MV-4-11 (cell line): ENCODE measurements at regions not wholly inside any gene's neighbourhood (a gene's known extent, or its start where the extent isn't known, plus 50 kb on each side); places are given as distances from the start of the nearest gene placed in this dataset.

Experiments used
- DNase-seq: peaks from one replicate; lab custom pipeline; 2025; lab: John Stamatoyannopoulos, UW

- DNase-seq: no peak
Observed at GRCh38 chr1:36542962-36543515, 60.3 kb upstream of the CSF3R start.

GRCh38 chr1:36542024-36542961, 59.6 kb upstream of the CSF3R start:
- no peak for DNase-seq

DNA sequence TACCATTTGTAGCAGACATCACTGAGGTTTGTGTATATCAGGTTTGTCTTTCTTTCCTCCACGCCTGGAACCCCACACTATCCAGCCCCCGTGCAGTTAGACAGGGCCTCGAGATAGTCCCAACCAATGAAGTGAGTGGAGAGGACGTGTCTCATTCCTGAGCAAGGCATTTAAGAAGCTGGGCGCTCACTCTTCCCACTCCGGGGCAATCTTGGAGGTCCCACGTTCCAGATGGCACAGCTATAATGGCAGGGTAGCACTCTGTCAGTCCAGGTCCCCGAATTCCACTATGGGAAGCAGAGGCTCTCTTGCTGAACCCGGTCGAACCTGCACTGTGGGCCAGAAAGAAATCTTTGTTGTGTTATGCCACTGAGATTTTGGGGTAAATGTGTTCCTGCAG, 57.3 kb upstream of the CSF3R start:
- DNase-seq: no peak

GRCh38 chr1:36539526-36539925, 56.8 kb upstream of the CSF3R start:
- no peak for DNase-seq

- no peak for DNase-seq
Observed at GRCh38 chr1:36537991-36538390, 55.3 kb upstream of the CSF3R start.

DNA sequence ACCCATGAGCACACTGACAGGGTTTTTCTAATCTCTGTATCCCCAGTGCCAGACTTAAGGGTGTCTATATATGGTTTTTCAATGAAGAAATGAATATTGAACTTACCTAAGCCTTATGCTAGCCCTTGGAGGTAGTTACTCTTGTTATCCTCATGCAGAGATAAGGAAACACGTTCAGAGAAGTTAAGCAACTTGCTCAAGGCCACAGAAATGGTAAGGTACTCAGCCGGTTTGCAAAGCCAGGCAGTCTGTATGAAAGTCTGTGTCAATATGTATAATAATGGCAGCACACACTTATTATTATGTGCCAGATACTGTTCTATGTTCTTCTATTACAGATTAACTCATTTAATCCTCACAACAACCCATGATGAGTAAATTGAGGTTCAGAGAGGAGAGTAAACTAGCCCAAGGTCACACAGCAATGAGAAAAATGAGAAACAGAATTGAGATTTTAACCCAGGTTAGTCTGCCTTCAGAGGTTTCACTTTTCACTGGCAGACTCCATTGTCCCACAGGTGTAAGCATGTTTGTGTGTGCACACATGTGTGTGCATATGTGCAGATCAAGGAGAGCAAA, 54.6 kb upstream of the CSF3R start:
- no peak for DNase-seq

DNA sequence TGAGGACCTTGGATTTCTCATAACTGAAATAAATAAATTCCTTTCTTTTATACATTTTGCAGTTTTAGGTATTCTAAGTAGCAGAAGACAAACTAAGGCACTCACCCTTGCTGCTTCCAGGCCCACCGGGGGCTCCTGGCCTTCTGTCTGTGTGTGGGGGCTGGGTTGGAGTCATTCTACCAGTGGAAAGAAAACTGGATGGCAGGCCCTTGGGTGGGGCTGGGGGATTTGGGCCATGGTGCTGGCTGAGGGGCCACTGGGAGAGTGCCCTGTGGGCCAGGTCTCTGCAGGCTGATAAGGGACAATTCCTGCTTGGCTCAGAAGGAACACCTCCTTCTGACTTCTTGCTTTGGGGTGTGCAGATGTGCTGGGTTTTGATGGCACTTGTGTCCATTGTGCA, 54.0 kb upstream of the CSF3R start:
- DNase-seq: no peak

GRCh38 chr1:36534711-36535412, 52.1 kb upstream of the CSF3R start:
- DNase-seq: no peak

DNA sequence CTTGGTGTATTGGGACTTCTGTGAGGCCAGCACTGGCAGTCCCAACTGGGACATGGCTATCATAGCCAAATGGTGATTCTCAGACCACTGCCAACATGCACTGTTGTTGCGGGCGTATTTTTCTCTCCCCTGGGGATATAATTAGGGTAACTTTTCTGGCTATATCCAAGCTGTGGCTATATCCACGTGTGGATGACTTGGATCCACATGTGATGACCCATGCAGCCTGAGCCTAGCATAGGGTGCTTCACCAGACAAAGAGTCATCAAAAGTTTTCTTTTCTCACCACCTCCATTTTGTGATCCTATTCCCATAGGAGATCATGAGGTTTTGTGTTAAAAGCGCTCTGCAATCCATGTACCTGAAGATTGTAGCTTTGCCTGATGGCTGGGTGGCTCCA, 51.2 kb upstream of the CSF3R start:
- DNase-seq: no peak

DNA sequence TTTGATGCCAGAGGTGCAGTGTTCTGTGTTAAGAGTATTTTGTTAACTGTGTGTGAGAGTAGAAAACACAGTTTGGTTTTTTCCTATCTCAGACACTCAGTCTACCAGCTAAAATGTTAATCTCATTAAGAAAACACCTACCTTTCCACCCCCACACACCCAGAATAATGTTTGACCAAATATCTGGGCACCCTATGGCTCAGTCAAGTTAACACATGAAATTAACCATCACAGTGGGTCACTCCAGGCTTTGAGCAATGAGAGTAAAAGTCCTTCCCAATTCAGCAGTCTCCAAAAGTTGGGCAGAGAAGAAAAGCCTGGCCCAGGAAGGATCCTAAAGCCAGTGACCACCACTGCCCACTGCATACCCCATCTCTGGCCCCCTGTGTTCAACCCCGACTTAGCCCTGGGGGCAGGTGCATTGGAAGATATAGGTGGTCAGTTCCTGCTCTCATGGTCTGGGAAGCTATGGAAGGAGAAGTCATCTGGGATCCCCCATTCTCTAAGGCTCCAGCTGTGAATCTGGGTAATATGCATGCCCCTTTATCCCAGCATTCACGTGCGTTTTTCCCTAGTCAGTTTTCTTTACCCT, 50.2 kb upstream of the CSF3R start:
- no peak for DNase-seq
